ENCODE measurements at regions not wholly inside any gene's neighbourhood (a gene's known extent, or its start where the extent isn't known, plus 50 kb on each side); places are given as distances from the start of the nearest gene placed in this dataset.

DNA sequence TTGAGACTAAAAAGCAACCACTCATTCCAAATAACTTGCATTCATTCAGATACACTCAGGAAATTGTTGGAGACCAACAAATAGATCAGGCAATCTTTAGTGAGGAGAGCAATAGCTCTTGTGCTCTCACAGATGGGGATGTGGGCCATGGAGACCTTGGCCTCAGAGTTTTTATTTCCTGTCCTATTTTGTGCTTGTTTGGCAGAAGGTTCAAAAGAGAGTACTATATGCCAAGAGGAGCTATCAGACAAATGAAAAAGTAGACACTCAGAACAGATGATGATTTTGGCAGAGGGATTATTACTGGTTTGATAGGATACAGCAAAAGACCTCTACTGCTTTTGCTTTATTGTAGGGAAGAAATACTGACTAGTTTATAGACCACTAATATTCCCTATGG lies 230.2 kb downstream of the KCNE4 start:
- TF ChIP-seq, protein P1, sequence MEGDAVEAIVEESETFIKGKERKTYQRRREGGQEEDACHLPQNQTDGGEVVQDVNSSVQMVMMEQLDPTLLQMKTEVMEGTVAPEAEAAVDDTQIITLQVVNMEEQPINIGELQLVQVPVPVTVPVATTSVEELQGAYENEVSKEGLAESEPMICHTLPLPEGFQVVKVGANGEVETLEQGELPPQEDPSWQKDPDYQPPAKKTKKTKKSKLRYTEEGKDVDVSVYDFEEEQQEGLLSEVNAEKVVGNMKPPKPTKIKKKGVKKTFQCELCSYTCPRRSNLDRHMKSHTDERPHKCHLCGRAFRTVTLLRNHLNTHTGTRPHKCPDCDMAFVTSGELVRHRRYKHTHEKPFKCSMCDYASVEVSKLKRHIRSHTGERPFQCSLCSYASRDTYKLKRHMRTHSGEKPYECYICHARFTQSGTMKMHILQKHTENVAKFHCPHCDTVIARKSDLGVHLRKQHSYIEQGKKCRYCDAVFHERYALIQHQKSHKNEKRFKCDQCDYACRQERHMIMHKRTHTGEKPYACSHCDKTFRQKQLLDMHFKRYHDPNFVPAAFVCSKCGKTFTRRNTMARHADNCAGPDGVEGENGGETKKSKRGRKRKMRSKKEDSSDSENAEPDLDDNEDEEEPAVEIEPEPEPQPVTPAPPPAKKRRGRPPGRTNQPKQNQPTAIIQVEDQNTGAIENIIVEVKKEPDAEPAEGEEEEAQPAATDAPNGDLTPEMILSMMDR (IDR thresholded peaks at IDR 0.05): no peak
- no peak for TF ChIP-seq POLR2A (IDR thresholded peaks at IDR 0.05)
